ENCODE measurements at regions not wholly inside any gene's neighbourhood (a gene's known extent, or its start where the extent isn't known, plus 50 kb on each side); places are given as distances from the start of the nearest gene placed in this dataset.

DNA sequence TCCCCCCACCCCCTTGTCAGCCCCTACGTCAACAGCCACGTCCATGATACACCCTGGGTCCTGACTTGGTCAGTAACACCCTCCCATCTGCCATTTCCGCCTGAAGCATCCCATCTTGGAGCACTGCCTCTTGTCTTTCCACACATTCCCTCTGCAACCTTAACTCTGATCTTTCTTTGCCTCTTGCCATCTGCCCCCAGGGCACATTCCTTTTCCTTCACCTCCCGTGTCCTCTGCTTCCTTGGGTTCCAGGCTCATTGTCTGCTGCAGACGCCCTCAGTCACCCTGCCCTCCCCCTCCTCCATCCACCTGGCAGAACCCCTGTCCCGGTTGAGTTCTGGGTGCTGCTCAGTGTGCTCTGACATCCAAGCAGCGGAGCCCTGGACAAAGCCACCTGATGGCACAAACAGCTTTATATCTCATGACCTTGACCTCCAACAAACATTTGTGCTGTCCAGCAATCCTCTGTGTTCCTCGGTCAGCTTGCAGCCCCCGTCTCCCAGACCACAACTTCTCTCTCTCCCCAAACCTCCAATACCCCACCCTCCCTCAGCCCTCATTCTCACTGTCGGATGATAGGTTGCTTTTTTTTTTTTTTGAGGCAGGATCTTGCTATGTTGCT, 97.7 kb upstream of the IER5L start:
- no peak for DNase-seq

DNA sequence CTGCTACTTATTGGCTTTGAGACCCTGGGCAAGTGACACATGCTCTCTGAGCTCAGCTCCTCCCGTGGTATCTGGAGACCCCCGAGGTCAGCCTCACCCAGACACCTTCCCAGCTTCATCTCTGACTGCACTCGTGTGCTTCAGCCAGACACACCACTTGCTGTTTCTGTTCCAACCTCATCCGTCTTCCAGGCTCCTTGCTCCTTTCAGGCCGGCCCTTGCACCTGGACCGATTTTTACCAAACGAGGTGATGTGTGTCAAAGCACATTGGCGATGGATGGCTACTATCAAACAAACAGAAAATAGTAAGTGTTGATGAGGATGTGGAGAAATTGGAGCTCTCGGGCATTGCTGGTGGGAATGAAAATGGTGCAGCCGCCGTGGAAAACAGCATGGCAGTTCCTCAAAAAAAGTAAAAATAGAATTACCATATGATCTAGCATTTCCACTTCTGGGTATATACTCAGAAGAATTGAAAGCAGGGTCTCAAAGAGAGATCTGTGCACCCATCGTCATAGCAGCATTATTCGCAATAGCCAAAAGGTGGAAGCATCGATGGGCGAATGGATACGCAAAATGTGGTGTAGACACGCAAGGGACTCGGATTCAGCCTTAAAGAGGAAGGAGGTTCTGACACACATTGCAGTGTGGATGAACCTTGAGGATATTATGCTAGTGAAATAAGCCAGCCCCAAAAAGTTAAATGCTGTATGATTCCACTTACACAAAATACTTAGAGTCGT, 96.1 kb upstream of the IER5L start:
- no peak for DNase-seq

DNA sequence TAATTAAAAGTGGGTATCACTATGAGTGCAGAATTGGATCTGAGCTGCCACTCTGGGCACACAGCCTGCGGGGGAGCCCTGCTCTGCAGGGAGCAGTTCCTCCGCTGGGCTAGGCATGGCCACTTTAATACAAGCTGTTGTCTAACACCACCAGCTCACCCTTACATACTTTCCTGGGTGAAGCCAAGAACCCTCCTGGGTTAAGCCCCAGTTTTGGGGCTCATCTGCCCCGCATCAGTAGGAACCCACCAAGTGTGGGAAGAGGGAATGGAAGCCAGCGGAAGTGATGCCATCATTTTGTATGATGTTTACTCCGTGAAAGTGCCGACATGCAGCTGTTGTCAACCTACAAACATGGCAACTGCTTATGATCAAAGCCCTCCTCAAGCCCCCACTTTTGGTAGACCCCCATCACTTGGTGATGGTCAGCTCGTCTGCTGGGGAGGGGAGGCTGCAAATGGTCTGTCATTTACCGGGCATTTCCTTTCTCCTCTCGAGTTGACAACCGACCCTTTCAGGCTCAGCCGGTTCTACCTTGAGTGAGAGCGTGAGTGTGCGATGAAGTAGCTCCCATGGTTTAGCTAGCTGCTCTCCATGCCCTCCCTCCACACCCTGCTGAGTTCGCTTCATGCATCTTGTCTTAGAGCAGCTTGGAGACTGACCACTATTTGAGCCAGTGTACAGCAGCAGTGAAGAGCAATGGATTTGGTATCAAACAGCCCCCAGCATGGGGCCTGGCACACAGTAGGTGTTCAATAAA, 95.3 kb upstream of the IER5L start:
- DNase-seq: no peak

DNA sequence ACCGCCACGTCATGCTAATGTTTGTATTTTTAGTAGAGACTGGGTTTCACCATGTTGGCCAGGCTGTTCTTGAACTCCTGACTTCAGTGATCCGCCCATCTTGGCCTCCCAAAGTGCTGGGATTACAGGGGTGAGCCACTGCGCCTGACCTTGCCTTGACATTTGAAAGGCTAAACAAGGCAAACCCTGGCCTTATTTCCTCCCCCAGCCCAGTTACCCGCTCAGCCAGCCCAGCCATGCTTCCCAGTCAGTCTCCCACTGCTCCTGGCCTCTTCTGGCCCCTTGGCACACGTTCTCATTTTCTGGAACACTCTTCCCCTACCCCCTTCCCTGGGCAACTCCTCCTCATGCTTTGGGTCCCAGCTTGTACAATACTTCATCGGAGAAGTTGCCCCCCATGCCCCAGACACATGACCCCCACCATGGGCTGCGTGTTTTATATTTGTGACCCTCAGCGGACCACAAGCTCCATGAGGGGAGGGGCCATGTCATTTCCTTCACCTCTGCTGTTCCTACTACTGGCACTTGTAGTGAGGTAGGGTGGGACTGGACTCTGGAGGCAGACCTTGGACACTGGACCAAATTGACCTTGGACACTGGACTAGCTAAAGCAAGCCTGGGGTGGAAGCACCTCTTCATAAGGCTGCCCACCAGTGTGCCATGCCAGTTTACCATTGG, 94.4 kb upstream of the IER5L start:
- DNase-seq: no peak

DNA sequence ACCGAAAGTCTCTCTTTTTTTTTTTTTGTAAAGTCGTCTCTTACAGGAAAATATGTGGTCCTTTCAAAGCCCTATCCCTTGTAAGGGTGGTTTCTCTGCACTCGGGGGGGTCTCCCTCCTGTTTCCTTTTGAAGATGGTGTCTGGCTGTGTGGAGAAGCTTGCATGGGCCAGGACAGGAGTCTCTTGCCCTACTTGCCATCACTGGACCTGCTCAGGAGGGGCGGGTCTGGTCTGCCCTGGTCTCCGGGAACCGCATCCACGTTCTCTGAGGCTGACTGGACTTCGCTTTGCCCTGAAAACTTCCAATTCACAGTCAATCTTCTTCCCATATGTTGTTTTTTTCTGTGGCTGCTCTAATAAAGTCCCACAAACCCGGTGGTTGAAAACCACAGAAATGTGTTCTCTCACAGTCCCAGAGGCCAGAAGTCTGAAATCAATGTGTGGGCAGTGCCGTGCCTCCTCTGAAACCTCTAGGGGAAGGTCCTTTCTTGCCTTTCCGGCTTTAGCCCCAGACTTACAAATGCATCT, 92.9 kb upstream of the IER5L start:
- no peak for DNase-seq

DNA sequence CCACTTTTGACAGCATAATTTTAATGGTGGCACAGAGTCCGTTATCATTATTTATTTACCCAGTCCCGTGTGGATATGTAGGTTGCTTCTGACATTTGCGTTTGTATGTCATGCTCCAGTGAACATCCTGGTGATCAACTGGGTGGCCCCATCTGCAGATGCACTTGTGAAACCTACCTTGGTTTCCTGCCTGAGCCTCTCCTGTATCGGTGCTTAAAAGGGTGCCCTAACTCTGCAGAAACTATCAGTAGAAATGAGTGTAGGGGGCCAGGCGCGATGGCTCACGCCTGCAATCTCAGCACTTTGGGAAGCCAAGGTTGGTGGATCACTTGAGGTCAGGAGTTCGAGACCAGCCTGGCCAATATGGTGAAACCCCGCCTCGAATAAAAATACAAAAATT, 92.1 kb upstream of the IER5L start:
- DNase-seq: peak; percentile 34 to 42

DNA sequence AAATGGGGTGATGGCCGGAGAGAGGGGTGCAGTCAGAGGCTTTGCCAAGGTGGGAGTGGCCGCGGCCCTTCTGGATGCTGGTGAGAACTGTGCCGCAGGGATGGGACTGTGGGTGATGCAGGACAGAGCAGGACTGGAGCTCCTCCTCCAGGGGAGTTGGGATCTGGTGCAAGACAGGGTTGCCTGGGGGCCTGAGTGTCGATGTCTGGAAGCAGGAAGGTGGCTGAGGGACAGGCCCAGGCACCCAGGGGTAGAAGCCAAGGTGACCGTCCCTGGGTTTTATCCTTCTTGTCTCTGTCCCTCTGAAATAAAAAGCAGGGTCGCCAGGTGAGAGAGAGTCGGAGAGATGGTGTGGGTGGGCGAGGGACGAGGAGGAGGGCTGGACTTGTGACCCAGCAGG, 89.1 kb upstream of the IER5L start:
- DNase-seq: no peak

DNA sequence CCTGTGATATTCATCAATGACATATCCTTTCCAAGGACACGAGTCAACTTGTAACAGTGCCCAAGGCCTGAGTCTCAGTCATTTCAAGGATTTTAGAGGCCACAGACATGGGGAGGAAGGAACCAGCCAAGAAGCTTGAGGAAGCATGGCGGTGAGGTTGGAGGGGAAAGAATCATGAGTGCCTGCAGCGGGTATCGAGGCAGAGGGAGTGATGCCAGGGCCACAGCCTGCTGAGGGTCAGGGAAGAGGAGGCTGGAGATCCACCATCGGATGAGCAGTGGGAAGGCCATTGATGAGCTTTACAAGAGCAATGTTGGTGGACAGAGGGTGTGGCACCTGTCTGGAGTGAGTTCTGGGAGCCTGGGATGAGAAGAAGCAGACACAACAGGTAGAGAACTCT, 88.5 kb upstream of the IER5L start:
- DNase-seq: no peak

DNA sequence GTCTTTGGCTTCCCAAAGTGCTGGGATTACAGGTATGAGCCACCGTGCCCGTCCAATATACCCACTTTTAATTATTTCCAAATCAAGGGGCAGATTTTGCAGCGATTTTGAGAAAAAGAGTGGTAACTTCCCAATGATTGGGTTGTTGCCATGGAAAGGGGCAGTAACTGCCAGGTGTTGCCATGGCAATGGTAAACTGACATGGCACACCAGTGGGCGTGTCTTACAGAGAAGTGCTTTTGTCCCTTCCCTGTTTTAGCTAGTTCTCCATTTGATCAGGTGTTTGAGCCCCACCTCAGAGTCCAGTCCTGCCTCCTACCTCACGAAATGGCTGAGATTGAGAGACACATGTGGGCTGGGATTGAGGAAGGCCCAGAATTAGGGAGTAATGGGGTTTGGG, 86.3 kb upstream of the IER5L start:
- DNase-seq: no peak

DNA sequence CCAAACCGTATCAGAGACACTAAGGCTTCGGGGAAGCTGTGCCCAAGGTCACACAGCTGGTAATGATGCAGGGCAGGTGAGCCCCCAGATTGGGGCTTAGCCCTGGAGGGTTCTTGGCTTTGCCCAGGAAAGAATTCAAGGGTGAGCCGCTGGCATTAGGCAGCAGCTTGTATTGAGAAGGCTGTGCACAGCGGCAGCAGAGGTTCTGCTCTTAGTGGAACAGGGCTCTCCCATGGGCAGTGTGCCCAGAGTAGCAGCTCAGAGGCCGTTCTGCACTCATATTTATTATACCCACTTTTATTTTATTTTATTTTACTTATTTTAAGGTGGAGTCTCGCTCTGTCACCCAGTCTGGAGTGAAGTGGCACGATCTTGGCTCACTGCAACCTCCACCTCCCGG, 85.8 kb upstream of the IER5L start:
- no peak for DNase-seq

DNA sequence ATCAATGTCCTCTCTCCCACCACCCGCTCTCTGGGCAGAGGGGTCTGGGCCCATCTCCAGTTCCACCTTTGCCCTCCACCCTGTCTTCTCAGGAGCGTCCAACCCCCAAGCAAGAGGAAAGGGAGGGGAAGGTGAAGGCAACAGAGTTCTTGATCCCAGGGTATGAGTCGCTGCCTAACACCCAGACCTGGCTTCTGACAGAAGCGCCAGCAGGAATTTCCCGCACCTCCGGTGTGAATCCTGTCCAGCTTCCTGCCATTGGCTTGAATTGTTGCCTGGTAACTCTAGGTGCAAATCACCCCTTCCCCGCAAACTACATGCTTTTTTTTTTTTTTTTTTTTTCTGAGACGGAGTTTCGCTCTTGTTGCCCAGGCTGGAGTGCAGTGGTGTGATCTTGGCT, 84.2 kb upstream of the IER5L start:
- DNase-seq: no peak

DNA sequence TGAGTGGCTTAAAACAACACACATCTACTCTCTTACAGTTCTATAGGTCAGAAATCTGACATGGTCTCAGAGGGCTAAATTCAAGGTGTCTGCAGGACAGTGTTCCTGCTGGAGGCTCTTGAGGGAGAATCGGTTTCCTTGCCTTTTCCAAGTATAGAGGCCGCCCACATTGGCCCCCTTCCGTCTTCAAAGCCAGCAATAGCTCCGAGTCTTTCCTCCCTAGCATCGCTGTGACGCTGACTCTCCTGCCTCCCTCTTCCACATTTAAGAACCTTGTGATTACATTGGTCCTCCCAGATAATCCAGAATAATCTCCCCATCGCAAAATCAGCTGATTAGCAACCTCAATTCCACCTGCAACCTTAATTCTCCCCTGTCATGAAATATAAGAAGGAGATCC, 81.3 kb upstream of the IER5L start:
- no peak for DNase-seq

DNA sequence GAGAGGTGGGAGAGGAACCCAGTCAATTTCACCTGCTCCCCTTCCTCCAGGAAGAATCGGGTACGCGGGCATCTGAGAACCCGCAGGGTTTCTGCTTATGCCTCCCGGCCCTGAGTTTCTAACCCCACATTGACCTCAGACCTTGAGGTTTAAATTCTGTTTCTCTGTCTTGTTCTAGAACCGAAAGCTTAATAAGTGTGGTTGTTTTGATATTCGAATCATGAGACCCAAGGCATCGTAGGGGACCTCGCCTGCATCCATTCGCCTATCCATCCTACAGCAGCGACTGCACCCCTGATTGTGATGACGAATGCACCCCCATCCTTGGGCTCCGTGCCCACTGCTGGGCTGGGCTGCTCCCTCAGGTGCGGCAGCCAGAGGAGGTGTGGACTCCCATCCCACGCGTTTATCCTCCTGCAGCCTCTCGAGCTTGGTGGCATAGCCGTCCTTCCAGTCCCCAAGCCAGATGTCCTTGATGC, 80.8 kb upstream of the IER5L start:
- no peak for DNase-seq

DNA sequence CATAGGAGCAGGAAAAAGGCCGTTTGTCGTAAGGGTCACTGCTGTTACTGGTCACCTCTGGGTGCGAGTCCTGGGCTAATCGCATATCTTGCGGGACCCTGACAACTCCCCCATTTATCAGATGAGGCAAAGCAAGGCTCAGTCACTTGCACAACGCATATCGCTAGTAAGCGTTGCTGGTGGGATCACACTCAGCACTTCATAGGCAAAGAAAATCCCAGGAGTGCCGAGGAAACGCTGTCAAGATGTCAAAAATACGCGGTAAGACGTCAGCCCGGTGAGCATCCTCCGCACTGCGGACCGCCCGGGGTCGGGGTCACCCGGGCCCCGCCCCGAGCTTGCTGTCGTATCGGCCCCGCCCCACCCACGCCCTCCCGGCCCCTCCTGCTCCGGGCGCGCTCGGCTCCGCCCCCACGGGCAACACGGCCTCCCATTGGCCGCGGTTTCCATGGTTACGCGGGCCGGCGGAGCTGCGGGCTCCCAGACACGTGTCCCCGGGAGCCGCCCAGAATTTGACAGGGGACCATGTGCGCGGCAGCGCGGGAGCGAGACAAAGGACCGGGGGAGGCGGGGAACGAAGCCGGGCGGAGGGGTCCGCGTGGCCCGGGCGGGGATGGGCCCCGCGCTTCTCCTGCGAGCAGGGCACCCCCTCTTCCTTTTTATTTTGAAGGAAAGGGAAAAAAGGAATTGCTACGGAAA, 80.2 kb upstream of the IER5L start:
- DNase-seq: peak; percentile 93 to 95

DNA sequence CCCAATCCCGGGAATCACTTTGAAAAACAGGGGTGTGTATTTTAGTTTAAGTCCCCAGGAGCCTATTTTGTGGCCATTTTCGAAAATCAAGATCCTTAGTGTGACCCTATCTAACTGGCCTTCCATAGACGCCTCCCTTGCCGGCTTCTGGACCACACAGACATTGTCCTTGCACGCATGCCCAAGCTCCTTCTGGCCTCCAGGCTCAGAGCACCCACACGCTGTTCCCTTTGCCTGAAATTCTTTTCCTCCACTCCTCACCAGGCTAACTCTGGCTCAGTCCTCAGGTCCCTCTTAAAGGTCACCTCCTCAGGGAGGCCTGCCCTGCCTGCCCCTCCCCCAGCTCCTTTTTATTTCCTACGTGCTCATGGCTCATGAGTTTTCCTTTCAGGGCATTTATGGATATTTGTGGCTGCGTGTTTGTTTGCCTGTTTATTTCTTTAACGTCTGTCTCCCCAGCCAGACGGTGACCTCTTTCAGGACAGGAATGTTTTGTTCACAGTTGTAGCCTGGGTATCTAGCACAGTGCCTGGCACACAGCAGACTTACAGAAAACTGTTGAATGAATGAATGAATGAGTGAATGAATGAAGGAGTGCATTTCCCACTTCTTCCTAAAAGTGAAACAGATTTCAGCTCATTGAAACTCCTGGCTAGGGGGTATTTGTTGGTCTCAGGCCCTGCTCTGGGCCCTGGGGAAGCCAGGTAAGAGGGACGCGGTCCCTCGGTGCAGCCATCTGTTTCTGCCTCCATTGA, 79.1 kb upstream of the IER5L start:
- DNase-seq: no peak

DNA sequence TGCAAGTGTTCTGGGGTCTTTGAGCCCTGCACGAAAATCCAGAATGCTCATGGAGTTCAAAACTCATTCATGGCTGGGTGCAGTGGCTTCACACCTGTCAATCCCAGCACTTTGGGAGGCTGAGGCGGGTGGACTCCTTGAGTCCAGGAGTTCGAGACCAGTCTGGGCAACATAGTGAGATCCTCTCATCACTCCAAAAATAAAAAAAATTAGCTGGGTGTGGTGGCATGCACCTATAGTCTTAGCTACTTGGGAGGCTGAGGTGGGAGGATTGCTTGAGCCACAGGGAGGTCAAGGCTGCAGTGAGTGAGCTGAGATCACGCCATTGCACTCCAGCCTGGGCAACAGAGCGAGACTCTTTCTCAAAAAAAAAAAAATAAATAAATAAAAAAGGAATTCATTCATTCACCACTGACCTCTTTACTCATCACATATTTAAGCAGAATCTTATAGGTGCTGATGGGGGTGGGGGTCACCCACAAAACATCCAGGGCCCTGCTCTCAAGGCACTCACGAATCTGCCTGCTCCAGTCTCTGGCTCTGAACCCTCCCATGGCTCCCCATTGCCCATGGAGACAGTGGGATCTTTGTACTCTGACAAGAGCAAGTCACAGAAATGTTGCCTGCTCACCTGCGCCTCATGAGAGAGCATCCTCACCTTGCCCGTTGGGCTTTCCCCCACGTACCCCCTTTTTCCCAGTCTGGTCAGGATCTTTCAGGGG, 76.7 kb upstream of the IER5L start:
- no peak for DNase-seq

DNA sequence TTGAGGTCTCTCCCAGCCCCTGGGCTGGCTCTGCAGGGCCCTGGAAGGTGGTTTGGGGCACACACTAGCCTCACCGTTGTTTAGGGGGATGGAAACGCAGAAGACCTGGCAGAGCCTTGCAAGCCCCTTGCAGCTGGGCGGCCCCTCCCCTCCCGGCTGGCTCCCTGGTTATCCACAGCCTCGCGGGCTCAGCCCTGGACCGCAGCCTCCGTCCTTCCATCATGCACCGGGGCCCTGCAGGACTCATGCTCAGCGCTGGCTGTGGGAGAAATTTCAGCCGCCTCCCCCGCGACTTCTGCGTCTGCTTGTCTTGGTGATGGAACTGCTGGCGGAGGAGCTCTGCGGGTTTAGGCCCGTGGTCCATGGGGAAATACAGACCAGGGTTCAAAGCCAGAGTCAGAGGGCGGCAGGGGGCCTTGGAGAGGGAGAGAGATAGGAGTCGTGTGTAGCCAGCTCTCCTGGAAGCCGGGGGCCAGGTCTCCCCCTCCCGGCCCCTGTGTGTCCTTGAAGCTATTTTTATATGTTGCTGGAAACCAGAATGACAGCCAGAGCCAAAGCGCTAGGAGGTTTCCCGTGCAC, 75.8 kb upstream of the IER5L start:
- no peak for DNase-seq

DNA sequence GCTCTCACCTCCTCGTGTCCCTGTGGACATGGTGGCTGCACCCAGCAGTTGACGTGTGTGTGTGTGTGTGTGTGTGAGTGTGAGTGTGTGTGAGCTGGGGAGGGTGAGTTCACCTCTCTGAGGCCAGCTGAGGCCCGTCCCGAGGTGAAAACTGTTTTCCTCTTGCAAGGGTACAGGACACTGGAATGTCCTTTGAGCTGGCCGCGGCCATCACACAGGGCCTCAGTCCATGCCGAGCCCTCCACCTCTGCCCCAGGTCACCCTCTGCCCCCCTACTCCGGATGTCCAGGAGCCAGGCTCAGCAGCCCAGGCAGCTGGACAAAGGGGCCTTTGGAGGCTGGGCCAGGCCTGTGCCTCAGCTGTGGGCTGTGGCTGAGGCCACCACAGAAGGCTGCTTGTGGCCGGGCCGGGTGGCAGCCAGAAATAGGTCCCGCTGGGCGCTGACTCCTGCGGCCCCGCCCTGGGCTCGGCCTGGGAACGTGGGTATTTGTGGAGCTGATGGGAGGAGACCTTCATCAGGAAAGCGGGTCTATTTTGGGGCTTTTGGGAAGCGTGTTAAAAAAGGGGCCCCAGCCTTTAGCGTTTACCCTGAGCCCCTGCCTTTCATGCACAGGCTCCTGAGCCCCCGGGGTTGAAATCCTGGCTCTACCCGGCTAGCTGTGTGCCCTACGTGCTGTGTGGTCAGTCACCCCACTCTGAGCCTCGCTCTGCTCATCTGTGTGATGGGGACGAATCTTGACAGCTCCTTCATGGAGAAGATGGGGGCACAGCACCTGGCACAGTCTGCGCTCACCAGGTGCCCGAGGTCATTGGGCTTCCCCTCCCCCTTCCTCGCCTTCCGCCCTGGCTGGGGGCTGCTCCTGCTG, 75.1 kb upstream of the IER5L start:
- no peak for DNase-seq

DNA sequence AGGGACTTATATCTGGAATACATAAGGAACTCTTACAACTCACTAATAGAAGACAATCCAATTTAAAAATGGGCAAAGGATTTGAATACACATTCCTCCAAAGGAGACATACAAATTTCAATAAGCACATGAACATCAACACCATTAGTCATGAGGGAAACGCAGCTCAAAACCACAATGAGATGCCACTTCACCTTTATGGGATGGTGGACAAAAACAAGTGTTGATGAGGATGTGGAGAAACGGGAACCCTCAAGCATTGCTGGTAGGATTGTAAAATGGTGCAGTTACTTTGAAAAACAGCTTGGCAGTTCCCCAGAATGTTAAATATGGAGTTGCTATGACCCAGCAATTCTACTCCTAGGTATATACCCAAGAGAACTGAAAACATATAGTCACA, 72.7 kb upstream of the IER5L start:
- DNase-seq: no peak

Measured in CD4-positive, alpha-beta T cell treated with Interleukin-1 beta for 1 hour (primary cell).